ENCODE measurements at regions not wholly inside any gene's neighbourhood (a gene's known extent, or its start where the extent isn't known, plus 50 kb on each side); places are given as distances from the start of the nearest gene placed in this dataset.

- WGBS, 3 donors: 63 to 67% (median 64%) methylated on average over 8 of the region's 8 CpGs
- H3K27me3 ChIP-seq (ENCODE audit: insufficient read depth in 3 of 3, low read length in 2 of 3): no peaks in the 10 kb centered on the region
- H3K36me3 ChIP-seq (ENCODE audit: insufficient read depth in 1 of 2, low read depth in 1 of 2): no peaks in the 10 kb centered on the region
- H3K4me3 ChIP-seq: no peak overlapping the region
- no peak overlapping the region for H3K27ac ChIP-seq
- DNase-seq: no peak
- H3K4me1 ChIP-seq: no peaks in the 10 kb centered on the region
- TF ChIP-seq CTCF (IDR thresholded peaks at IDR 0.05): no peak
- intact Hi-C loops (cut with DNase I): no loop called here
- ATAC-seq: no peak
- no peaks in the 10 kb centered on the region for H3K9me3 ChIP-seq
Observed at GRCh38 chr5:82991678-82992323, 85.4 kb downstream of the TMEM167A start.

GRCh38 chr5:82991059-82991458 is 86.1 kb downstream of the TMEM167A start:
- no peaks in the 10 kb centered on the region for H3K4me1 ChIP-seq
- TF ChIP-seq CTCF (IDR thresholded peaks at IDR 0.05): no peak
- WGBS, 3 donors: 65 to 83% (median 75%) methylated on average over 4 of the region's 4 CpGs
- no peaks in the 10 kb centered on the region for H3K27me3 ChIP-seq (ENCODE audit: insufficient read depth in 3 of 3, low read length in 2 of 3)
- ATAC-seq (no peak), DNase-seq (no peak)
- H3K27ac ChIP-seq: no peak overlapping the region
- no peaks in the 10 kb centered on the region for H3K36me3 ChIP-seq (ENCODE audit: insufficient read depth in 1 of 2, low read depth in 1 of 2)
- H3K4me3 ChIP-seq: no peak overlapping the region
- no peaks in the 10 kb centered on the region for H3K9me3 ChIP-seq
- intact Hi-C loops (cut with DNase I): no loop called here

- DNase-seq (no peak), ATAC-seq (no peak)
- H3K27me3 ChIP-seq (ENCODE audit: insufficient read depth in 3 of 3, low read length in 2 of 3): no peaks in the 10 kb centered on the region
- no peak overlapping the region for H3K27ac ChIP-seq
- no peak overlapping the region for H3K4me3 ChIP-seq
- 95 to 98% (median 96%) methylated on average over 2 of the region's 2 CpGs for WGBS, 3 donors
- TF ChIP-seq CTCF (IDR thresholded peaks at IDR 0.05): no peak
- no peaks in the 10 kb centered on the region for H3K9me3 ChIP-seq
- intact Hi-C loops (cut with DNase I): no loop called here
- no peaks in the 10 kb centered on the region for H3K4me1 ChIP-seq
- no peaks in the 10 kb centered on the region for H3K36me3 ChIP-seq (ENCODE audit: insufficient read depth in 1 of 2, low read depth in 1 of 2)
Observed at GRCh38 chr5:82987188-82987587, 90.0 kb downstream of the TMEM167A start.

GRCh38 chr5:82986404-82986803 is 90.8 kb downstream of the TMEM167A start:
- DNase-seq (no peak), ATAC-seq (no peak)
- H3K4me3 ChIP-seq: no peak overlapping the region
- TF ChIP-seq CTCF (IDR thresholded peaks at IDR 0.05): no peak
- intact Hi-C loops (cut with DNase I): no loop called here
- H3K27ac ChIP-seq: no peak overlapping the region
- H3K36me3 ChIP-seq (ENCODE audit: insufficient read depth in 1 of 2, low read depth in 1 of 2): no peaks in the 10 kb centered on the region
- no peaks in the 10 kb centered on the region for H3K9me3 ChIP-seq
- H3K27me3 ChIP-seq (ENCODE audit: insufficient read depth in 3 of 3, low read length in 2 of 3): no peaks in the 10 kb centered on the region
- H3K4me1 ChIP-seq: no peaks in the 10 kb centered on the region

- Histone ChIP-seq H3K4me1 (no peaks in the 10 kb centered on the region), H3K36me3 (ENCODE audit: insufficient read depth in 1 of 2, low read depth in 1 of 2) (no peaks in the 10 kb centered on the region), H3K27ac (no peak overlapping the region), H3K4me3 (no peak overlapping the region), H3K9me3 (no peaks in the 10 kb centered on the region), H3K27me3 (ENCODE audit: insufficient read depth in 3 of 3, low read length in 2 of 3) (no peaks in the 10 kb centered on the region)
- DNase-seq (no peak), ATAC-seq (no peak)
- WGBS, 3 donors: 45 to 64% (median 52%) methylated on average over 2 of the region's 2 CpGs
- TF ChIP-seq CTCF (IDR thresholded peaks at IDR 0.05): no peak
- intact Hi-C loops (cut with DNase I): no loop called here
Observed at GRCh38 chr5:82985763-82986162, 91.4 kb downstream of the TMEM167A start.

All from psoas muscle (tissue), 7 donors.